ENCODE measurements at regions not wholly inside any gene's neighbourhood (a gene's known extent, or its start where the extent isn't known, plus 50 kb on each side); places are given as distances from the start of the nearest gene placed in this dataset.

DNA sequence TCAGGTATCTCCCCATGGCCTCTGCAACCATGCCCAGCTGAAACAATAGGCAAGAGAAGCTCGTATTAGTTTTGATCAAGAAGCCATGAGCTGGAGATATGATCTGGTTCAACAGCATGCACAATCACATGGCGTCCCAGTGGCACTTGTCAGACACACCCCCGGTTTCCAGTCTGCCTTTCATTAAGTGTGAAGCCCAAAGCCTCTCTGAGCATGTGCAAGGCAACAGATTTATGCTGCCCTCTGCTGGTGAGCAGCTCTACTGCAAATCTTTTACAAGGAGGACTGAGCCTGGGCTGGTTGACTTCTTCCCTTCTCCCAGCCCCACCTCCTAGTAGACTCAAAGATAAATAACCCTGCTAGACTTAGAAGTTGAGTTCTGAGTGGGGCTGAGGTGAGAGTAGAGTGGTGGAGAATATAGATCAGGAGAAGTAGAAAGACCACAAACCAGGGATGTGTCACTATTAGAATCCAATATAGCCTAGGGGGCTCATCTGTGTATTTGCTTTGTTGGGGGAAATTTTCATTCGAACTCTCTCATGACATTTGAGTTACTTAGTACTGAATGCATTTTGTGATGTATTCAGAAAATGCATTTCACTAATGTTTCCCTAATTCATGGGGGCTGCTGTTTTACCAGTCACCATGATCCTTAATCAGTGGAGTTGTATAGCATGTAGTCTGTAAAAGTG is 53.7 kb upstream of the MBIP start:
- H4K20me1 ChIP-seq (ENCODE audit: control insufficient read depth, extremely low read depth, insufficient read depth, low read length), result no peaks in the 10 kb centered on the region
- no peak overlapping the region for H3K9ac ChIP-seq (ENCODE audit: control insufficient read depth, extremely low read depth, insufficient read depth, low read length)
- FAIRE-seq, result peak; percentile 73
- H3K9me3 ChIP-seq (ENCODE audit: control insufficient read depth, low read depth, low read length), result no peaks in the 10 kb centered on the region
- H3K4me1 ChIP-seq (ENCODE audit: control insufficient read depth, extremely low read depth, insufficient read depth, low read length), result no peaks in the 10 kb centered on the region
- no peaks in the 10 kb centered on the region for H3K9me1 ChIP-seq (ENCODE audit: control insufficient read depth, extremely low read depth, insufficient read depth, low read length)
- H3K4me2 ChIP-seq (ENCODE audit: control insufficient read depth, extremely low read depth, insufficient read depth, low read depth, low read length), result no peak overlapping the region
- H3K4me3 ChIP-seq (ENCODE audit: control insufficient read depth in 2 of 3, extremely low read depth in 1 of 3, insufficient read depth in 2 of 3, low read depth in 1 of 3, low read length in 3 of 3), result no peak overlapping the region
- H3K36me3 ChIP-seq (ENCODE audit: control insufficient read depth in 2 of 2, extremely low read depth in 1 of 2, insufficient read depth in 2 of 2, low read length in 2 of 2), result no peaks in the 10 kb centered on the region
- dilution Hi-C loops (cut with MboI; ENCODE audit: extremely low pct_ligation_motif_present, low sequenced_read_pairs), result no loop called here
- no peaks in the 10 kb centered on the region for H3K79me2 ChIP-seq (ENCODE audit: control insufficient read depth, insufficient read depth, low read length)
- TF ChIP-seq CTCF (optimal IDR thresholded peaks at IDR 0.05 in 1 of 3, IDR thresholded peaks at IDR 0.05 in 1 of 3, conservative IDR thresholded peaks at IDR 0.05 in 1 of 3; ENCODE audit: extremely low read depth in 1 of 3, insufficient read depth in 2 of 3, low read length in 3 of 3) (peak; percentile 91 to 93 (median 92)), EZH2 (IDR thresholded peaks at IDR 0.05; ENCODE audit: low read length) (no peak)
- DNase-seq (ENCODE audit: low read depth, low spot score), result peak; percentile 65
- H2AFZ ChIP-seq (ENCODE audit: control insufficient read depth, low read length), result no peak overlapping the region
- H3K27me3 ChIP-seq (ENCODE audit: control insufficient read depth, extremely low read depth, insufficient read depth, low read length), result no peaks in the 10 kb centered on the region
- no peak overlapping the region for H3K27ac ChIP-seq (ENCODE audit: control insufficient read depth, insufficient read depth, low read length)

Small RNA genes lying in the stretch of these regions (small RNA-seq; reads per million reads assigned to genes)
- gene RNU7-93P (ENCODE audit: insufficient read length in 3 of 3, low read depth in 3 of 3, low replicate concordance in 1 of 3), result 0 reads per million in 3 experiments

Measured in keratinocyte (primary cell).